ENCODE measurements at regions not wholly inside any gene's neighbourhood (a gene's known extent, or its start where the extent isn't known, plus 50 kb on each side); places are given as distances from the start of the nearest gene placed in this dataset.

DNA sequence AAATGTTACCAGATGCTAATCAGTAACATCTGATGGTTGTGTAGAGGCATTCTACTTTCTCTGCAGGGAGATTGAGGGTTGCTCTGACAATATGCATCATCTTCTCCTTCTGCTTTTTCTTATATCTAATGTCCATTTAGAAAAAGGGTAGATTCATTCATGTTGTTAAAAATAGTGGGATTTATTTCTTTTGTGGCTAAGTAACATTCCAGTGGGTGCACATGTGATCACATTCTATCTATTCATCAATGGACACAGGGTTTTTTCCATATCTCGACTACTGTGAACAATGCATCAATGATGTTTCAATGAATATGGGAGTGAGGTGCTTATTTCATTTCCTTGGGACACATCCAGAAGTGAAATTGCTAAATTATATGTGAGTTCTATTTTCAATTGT lies 103.9 kb downstream of the CRPPA start:
- POLR2A ChIA-PET = no interaction called here
- Histone ChIP-seq H3K36me3 (ENCODE audit: control insufficient read depth, insufficient read depth, low read length) (no peaks in the 10 kb centered on the region), H3K27me3 (ENCODE audit: control insufficient read depth, insufficient read depth, low read length) (no peaks in the 10 kb centered on the region), H3K4me3 (ENCODE audit: low read depth, low read length) (no peak overlapping the region)
- TF ChIP-seq, protein P1, sequence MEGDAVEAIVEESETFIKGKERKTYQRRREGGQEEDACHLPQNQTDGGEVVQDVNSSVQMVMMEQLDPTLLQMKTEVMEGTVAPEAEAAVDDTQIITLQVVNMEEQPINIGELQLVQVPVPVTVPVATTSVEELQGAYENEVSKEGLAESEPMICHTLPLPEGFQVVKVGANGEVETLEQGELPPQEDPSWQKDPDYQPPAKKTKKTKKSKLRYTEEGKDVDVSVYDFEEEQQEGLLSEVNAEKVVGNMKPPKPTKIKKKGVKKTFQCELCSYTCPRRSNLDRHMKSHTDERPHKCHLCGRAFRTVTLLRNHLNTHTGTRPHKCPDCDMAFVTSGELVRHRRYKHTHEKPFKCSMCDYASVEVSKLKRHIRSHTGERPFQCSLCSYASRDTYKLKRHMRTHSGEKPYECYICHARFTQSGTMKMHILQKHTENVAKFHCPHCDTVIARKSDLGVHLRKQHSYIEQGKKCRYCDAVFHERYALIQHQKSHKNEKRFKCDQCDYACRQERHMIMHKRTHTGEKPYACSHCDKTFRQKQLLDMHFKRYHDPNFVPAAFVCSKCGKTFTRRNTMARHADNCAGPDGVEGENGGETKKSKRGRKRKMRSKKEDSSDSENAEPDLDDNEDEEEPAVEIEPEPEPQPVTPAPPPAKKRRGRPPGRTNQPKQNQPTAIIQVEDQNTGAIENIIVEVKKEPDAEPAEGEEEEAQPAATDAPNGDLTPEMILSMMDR (IDR thresholded peaks at IDR 0.05; ENCODE audit: insufficient read depth, low read depth, low read length) = no peak
- DNase-seq (ENCODE audit: low read depth) = no peak
- CTCF ChIA-PET = no interaction called here

DNA sequence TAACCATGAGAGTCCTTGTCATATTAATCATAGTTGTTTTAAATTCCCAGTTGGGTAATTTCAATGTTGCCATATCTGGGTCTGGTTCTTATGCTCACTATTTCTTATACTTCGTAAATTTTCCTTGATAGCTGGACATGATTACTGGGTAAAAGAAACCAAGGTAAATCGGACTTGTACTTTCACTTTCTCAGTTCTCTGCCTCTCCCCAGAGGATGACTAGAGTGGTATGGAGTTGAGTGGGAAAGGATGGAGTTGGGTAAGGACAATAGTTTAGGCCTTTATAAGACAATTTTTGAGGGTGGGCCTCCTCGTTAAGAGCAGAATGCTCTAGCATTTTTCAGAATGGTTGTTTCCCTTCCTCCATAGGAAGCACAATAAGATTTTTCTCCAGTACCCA lies 106.1 kb downstream of the CRPPA start:
- TF ChIP-seq, protein P1 (IDR thresholded peaks at IDR 0.05; ENCODE audit: insufficient read depth, low read depth, low read length) = no peak
- CTCF ChIA-PET = no interaction called here
- DNase-seq (ENCODE audit: low read depth) = no peak
- H3K27me3 ChIP-seq (ENCODE audit: control insufficient read depth, insufficient read depth, low read length) = no peaks in the 10 kb centered on the region
- no peak overlapping the region for H3K4me3 ChIP-seq (ENCODE audit: low read depth, low read length)
- POLR2A ChIA-PET = no interaction called here
- no peaks in the 10 kb centered on the region for H3K36me3 ChIP-seq (ENCODE audit: control insufficient read depth, insufficient read depth, low read length)

DNA sequence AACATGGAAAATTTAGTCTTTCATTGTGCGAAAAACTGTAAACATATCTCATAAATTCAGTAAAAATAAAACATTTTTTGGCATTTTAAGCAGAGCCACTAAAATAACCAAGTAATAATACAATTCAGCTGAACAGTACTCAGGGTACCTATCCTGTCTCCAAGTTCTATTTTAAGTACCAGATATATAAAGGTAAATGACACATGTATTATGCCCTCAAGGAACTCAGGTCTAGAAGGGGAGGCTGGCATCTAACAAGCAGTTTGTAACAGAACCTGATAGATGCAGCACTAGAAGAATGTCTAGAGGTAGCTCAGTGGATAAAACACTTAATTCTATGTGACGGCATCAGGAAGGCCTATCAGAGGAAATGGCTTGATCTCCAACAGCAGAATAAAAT lies 112.2 kb downstream of the CRPPA start:
- POLR2A ChIA-PET = no interaction called here
- no peak for DNase-seq (ENCODE audit: low read depth)
- TF ChIP-seq, protein P1 (IDR thresholded peaks at IDR 0.05; ENCODE audit: insufficient read depth, low read depth, low read length) = no peak
- CTCF ChIA-PET = interaction anchor here (2.7 kb wide), 1 partner anchor 10 kb away, joined by 6 read pairs; no protein-coding TSS in a partner anchor
- no peaks in the 10 kb centered on the region for H3K36me3 ChIP-seq (ENCODE audit: control insufficient read depth, insufficient read depth, low read length)
- H3K4me3 ChIP-seq (ENCODE audit: low read depth, low read length) = no peak overlapping the region
- no peaks in the 10 kb centered on the region for H3K27me3 ChIP-seq (ENCODE audit: control insufficient read depth, insufficient read depth, low read length)

DNA sequence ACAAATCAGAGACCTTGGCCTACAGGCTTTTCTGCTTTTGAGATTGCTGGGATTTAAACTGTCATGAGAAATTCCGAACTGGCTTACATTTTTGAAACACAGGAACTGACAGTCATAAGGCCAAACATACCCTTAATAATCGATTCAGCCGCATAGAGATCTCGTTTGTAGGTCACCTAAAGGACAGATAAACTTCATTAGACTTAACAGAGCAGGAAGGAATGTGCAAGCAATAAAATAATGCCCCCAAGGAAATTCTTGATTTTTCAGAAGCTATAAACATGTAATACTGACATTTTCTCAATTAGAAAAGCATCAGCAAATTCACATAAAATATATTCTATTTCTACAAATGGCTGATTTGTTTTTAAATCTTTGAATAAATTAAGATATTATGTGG lies 120.0 kb downstream of the CRPPA start:
- Histone ChIP-seq H3K27me3 (ENCODE audit: control insufficient read depth, insufficient read depth, low read length) (no peaks in the 10 kb centered on the region), H3K4me3 (ENCODE audit: low read depth, low read length) (no peak overlapping the region), H3K36me3 (ENCODE audit: control insufficient read depth, insufficient read depth, low read length) (no peaks in the 10 kb centered on the region)
- TF ChIP-seq, protein P1 (IDR thresholded peaks at IDR 0.05; ENCODE audit: insufficient read depth, low read depth, low read length) = no peak
- no peak for DNase-seq (ENCODE audit: low read depth)
- CTCF ChIA-PET = no interaction called here
- POLR2A ChIA-PET = no interaction called here

DNA sequence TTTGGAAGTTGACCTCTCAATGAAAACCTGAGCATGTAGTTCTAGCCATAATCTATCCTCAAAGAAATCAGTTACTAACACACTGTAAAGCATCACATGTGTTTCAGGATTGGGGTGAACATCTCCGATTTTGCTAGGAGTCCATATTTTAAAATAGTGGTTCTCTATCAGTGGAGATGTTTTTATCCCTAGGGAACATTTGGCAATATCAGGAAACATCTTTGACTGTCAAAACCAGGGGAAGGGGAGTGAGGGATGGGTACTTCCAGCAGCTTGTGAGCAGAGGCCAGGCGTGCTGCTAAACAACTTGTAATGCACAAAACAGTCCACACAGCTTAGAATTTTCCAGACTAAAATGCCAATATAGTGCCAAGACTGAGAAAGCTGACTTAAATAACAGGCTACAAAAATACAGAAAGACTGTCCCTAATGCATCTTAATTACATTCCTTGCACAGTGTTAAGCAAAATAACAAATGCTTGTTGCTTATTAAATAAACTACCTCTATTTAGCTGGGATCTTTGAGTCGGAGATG lies 120.9 kb downstream of the CRPPA start:
- ChIA-PET CTCF (interaction anchor here (1.9 kb wide), 1 partner anchor 8 kb away, joined by 6 read pairs; no protein-coding TSS in a partner anchor), POLR2A (no interaction called here)
- no peak for DNase-seq (ENCODE audit: low read depth)
- H3K4me3 ChIP-seq (ENCODE audit: low read depth, low read length) = no peak overlapping the region
- no peaks in the 10 kb centered on the region for H3K36me3 ChIP-seq (ENCODE audit: control insufficient read depth, insufficient read depth, low read length)
- TF ChIP-seq, protein P1 (IDR thresholded peaks at IDR 0.05; ENCODE audit: insufficient read depth, low read depth, low read length) = no peak
- H3K27me3 ChIP-seq (ENCODE audit: control insufficient read depth, insufficient read depth, low read length) = no peaks in the 10 kb centered on the region
